HepG2 (cell line): ENCODE measurements at regions not wholly inside any gene's neighbourhood (a gene's known extent, or its start where the extent isn't known, plus 50 kb on each side); places are given as distances from the start of the nearest gene placed in this dataset.
A peak's percentile ranks its signal among the peaks of the same experiment; 100 is the strongest.

ENCODE experiments used
- BHLHE40 ChIP-seq: IDR thresholded peaks from 2 replicates; pipeline ENCODE4 v1.6.1; 2011; ENCODE audit warnings: low read length, improper control_type of control experiment
- CREB1 ChIP-seq, 2 experiments: fragments of 450-650 bp in 1 of 2; IDR thresholded peaks; 2 replicates each; pipeline ENCODE4 v1.6.1; 2016 to 2017; ENCODE audit warnings: control low read depth in 1 of 2, mild to moderate bottlenecking in 1 of 2, missing compliant biosample characterization in 1 of 2, missing genetic modification characterization in 1 of 2
- ZNF468 ChIP-seq: sonication (generic); formaldehyde crosslinking; IDR thresholded peaks from 2 replicates; pipeline ENCODE4 v1.8.0; 2022; ENCODE audit warnings: mild to moderate bottlenecking, moderate library complexity, missing genetic modification reagents
- TF ChIP-seq, protein P1 (sequence below): IDR thresholded peaks from 2 replicates; pipeline ENCODE4 v1.6.1; 2016
- TF ChIP-seq, protein P2 (sequence below): IDR thresholded peaks from 2 replicates; pipeline ENCODE4 v1.6.1; 2016; ENCODE audit warnings: low read depth, missing genetic modification reagents, missing compliant biosample characterization
- TF ChIP-seq, protein P3 (sequence below): sonication (generic); formaldehyde crosslinking; IDR thresholded peaks from 2 replicates; pipeline ENCODE4 v1.4.0; 2020; ENCODE audit warnings: missing genetic modification reagents, mild to moderate bottlenecking, borderline replicate concordance
- TF ChIP-seq, protein P4 (sequence below): sonication (generic); formaldehyde crosslinking; IDR thresholded peaks from 2 replicates; pipeline ENCODE4 v1.4.0; 2020; ENCODE audit warnings: mild to moderate bottlenecking, missing genetic modification reagents
- TF ChIP-seq, protein P5 (sequence below): sonication (generic); formaldehyde crosslinking; IDR thresholded peaks from 2 replicates; pipeline ENCODE4 v1.8.1; 2023; ENCODE audit warnings: mild to moderate bottlenecking, missing genetic modification reagents

DNA sequence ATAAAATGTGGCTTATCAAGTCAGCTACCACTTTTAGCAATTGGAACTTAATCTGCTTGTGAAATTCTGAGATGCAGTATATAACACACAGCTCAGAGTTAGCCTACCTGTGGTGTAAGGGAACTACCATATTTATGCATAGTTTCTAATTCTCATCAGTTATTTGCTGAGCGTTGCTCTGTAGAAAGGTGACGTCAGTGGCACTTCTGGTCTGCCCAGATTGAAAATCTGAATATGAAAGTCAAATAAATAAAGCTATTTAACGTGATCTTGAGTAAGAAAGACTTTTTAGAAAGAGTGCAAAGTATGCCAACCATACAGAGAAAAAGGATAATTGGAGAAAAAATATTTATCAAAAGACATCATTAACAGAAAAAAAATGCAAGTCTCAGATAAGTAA lies 938.9 kb upstream of the NOVA1 start (continued):
- TF ChIP-seq, protein P1, sequence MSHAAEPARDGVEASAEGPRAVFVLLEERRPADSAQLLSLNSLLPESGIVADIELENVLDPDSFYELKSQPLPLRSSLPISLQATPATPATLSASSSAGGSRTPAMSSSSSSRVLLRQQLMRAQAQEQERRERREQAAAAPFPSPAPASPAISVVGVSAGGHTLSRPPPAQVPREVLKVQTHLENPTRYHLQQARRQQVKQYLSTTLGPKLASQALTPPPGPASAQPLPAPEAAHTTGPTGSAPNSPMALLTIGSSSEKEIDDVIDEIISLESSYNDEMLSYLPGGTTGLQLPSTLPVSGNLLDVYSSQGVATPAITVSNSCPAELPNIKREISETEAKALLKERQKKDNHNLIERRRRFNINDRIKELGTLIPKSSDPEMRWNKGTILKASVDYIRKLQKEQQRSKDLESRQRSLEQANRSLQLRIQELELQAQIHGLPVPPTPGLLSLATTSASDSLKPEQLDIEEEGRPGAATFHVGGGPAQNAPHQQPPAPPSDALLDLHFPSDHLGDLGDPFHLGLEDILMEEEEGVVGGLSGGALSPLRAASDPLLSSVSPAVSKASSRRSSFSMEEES (CRISPR knock-in tag) = no peak
- TF ChIP-seq BHLHE40 (no peak), CREB1 (IDR thresholded peaks at IDR 0.05) (peak; percentile 88), CREB1 (CRISPR knock-in tag; IDR thresholded peaks at IDR 0.05) (no peak), ZNF468 (CRISPR knock-in tag) (no peak)
- TF ChIP-seq, protein P2, sequence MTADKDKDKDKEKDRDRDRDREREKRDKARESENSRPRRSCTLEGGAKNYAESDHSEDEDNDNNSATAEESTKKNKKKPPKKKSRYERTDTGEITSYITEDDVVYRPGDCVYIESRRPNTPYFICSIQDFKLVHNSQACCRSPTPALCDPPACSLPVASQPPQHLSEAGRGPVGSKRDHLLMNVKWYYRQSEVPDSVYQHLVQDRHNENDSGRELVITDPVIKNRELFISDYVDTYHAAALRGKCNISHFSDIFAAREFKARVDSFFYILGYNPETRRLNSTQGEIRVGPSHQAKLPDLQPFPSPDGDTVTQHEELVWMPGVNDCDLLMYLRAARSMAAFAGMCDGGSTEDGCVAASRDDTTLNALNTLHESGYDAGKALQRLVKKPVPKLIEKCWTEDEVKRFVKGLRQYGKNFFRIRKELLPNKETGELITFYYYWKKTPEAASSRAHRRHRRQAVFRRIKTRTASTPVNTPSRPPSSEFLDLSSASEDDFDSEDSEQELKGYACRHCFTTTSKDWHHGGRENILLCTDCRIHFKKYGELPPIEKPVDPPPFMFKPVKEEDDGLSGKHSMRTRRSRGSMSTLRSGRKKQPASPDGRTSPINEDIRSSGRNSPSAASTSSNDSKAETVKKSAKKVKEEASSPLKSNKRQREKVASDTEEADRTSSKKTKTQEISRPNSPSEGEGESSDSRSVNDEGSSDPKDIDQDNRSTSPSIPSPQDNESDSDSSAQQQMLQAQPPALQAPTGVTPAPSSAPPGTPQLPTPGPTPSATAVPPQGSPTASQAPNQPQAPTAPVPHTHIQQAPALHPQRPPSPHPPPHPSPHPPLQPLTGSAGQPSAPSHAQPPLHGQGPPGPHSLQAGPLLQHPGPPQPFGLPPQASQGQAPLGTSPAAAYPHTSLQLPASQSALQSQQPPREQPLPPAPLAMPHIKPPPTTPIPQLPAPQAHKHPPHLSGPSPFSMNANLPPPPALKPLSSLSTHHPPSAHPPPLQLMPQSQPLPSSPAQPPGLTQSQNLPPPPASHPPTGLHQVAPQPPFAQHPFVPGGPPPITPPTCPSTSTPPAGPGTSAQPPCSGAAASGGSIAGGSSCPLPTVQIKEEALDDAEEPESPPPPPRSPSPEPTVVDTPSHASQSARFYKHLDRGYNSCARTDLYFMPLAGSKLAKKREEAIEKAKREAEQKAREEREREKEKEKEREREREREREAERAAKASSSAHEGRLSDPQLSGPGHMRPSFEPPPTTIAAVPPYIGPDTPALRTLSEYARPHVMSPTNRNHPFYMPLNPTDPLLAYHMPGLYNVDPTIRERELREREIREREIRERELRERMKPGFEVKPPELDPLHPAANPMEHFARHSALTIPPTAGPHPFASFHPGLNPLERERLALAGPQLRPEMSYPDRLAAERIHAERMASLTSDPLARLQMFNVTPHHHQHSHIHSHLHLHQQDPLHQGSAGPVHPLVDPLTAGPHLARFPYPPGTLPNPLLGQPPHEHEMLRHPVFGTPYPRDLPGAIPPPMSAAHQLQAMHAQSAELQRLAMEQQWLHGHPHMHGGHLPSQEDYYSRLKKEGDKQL (CRISPR knock-in tag) = no peak
- TF ChIP-seq, protein P3, sequence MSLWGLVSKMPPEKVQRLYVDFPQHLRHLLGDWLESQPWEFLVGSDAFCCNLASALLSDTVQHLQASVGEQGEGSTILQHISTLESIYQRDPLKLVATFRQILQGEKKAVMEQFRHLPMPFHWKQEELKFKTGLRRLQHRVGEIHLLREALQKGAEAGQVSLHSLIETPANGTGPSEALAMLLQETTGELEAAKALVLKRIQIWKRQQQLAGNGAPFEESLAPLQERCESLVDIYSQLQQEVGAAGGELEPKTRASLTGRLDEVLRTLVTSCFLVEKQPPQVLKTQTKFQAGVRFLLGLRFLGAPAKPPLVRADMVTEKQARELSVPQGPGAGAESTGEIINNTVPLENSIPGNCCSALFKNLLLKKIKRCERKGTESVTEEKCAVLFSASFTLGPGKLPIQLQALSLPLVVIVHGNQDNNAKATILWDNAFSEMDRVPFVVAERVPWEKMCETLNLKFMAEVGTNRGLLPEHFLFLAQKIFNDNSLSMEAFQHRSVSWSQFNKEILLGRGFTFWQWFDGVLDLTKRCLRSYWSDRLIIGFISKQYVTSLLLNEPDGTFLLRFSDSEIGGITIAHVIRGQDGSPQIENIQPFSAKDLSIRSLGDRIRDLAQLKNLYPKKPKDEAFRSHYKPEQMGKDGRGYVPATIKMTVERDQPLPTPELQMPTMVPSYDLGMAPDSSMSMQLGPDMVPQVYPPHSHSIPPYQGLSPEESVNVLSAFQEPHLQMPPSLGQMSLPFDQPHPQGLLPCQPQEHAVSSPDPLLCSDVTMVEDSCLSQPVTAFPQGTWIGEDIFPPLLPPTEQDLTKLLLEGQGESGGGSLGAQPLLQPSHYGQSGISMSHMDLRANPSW (CRISPR knock-in tag) = no peak
- TF ChIP-seq, protein P4, sequence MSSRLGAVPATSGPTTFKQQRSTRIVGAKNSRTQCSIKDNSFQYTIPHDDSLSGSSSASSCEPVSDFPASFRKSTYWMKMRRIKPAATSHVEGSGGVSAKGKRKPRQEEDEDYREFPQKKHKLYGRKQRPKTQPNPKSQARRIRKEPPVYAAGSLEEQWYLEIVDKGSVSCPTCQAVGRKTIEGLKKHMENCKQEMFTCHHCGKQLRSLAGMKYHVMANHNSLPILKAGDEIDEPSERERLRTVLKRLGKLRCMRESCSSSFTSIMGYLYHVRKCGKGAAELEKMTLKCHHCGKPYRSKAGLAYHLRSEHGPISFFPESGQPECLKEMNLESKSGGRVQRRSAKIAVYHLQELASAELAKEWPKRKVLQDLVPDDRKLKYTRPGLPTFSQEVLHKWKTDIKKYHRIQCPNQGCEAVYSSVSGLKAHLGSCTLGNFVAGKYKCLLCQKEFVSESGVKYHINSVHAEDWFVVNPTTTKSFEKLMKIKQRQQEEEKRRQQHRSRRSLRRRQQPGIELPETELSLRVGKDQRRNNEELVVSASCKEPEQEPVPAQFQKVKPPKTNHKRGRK (CRISPR knock-in tag) = no peak
- TF ChIP-seq, protein P5, sequence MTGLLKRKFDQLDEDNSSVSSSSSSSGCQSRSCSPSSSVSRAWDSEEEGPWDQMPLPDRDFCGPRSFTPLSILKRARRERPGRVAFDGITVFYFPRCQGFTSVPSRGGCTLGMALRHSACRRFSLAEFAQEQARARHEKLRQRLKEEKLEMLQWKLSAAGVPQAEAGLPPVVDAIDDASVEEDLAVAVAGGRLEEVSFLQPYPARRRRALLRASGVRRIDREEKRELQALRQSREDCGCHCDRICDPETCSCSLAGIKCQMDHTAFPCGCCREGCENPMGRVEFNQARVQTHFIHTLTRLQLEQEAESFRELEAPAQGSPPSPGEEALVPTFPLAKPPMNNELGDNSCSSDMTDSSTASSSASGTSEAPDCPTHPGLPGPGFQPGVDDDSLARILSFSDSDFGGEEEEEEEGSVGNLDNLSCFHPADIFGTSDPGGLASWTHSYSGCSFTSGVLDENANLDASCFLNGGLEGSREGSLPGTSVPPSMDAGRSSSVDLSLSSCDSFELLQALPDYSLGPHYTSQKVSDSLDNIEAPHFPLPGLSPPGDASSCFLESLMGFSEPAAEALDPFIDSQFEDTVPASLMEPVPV (CRISPR knock-in tag) = no peak
